HG02885 (cell line): ENCODE measurements at regions not wholly inside any gene's neighbourhood (a gene's known extent, or its start where the extent isn't known, plus 50 kb on each side); places are given as distances from the start of the nearest gene placed in this dataset.
"Not testable (repeated sequence)": the region's sequence is repeated elsewhere in the genome, so short reads cannot be mapped to it uniquely, and the experiment has no call there.

Source experiments
- ATAC-seq: cut with Tn5 transposase; IDR thresholded peaks from one replicate; pipeline ENCODE4 v1.9.1; 2021; ENCODE audit warnings: mild to moderate bottlenecking; ENCODE audit not compliant: unreplicated experiment, poor library complexity

DNA sequence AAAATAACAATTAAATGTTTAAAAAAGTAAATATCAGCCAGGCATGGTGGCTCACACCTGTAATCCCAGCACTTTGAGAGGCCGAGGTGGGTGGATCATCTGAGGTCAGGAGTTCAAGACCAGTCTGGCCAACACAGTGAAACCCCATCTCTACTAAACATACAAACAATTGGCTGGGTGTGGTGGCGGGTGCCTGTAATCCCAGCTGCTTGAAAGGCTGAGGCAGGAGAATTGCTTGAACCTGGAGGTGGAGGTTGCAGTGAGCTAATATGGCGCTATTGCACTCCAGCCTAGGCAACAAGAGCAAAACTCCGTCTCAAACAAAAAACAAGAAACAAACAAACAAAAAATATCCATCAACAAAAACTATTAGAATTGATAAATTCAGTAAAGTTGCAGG, 77.5 kb downstream of the SNX5 start:
- ATAC-seq: not testable (repeated sequence)

DNA sequence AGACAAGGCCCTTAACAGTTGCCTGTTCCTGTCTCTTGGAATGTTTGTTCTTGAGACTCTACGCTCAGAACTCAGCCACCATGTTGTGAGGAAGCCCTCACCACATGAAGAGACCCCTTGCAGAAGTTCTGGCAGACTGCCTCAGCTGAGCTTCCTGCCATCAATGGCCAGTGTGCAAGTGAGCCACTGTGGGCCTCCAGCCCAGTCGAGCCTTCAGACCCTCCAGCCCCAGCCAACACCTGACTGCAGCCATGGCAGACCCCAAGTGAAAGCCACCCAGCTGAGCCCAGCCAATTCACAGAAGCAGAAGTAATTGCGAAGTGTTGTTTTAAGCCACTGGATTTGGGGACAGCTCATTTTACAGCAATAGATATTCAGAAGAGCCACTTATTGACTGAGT, 78.3 kb downstream of the SNX5 start:
- no peak for ATAC-seq

DNA sequence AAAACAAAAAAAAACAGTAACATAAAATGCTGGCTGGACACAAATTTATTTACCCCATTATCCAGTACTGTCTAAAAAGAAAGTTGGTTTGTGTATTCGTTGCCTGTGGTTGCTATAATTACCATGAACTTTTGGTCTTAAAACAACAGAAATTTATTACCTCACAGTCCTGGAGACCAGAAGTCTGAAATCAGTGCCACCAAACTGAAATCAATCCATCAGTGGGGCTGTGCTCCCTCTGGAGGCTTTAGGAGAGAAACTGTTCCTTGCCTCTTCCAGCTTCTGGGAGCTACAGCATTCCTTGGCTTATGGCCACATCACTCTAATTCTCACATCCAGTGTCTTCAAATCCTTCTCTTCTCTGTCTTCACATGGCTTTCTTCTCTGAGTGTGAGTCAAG, 79.4 kb downstream of the SNX5 start:
- no peak for ATAC-seq

DNA sequence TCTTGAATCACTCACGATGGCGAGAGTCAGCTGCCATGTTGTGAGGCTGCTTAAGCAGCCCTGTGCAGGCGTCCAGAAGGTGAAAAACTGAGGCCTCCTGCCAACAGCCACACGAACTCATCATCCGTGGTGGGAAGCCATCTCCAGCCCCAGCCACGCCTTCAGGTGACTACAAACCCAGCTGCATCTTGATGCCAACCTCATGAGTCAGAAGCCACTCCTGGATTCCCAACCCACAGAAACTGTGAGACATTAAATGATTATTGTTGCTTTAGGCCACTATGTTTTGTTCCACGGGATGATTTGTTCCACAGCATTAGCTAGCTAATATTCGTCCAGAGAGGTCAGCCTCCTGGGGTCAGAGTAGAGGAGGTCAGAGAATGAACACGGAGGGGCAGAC, 80.5 kb downstream of the SNX5 start:
- ATAC-seq: no peak

DNA sequence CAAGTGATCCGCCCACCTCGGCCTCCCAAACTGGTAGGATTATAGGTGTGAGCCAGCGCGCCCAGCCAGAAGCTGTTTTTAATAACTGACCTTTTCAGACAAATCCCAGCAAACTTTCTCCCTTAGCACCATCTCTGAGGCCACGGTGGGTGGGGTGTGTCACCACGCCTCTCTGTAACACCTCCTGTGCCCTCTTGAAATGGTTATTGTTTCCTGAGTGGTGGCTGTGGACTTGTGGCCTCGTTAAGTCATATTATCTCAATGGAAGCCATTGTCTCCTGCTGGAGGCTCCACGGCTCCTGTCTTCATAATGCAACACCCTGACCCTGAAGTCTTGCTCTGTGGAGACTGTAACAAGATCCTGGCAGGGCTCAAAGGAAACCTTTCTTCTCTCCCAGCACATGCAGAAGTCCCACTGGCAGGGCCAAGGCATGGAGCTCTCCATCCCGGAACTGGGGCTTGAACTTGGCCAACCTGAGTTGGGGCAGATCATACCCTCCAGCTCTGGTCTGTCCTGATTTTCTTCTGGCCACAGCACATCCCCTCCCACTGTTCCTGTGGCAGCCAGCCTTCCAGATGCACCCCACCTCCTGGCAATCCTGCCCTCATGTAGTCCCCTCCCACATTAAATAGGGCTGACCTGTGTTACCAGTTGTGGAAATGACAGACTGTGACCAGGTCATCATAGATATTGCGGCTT, 81.1 kb downstream of the SNX5 start:
- no peak for ATAC-seq

DNA sequence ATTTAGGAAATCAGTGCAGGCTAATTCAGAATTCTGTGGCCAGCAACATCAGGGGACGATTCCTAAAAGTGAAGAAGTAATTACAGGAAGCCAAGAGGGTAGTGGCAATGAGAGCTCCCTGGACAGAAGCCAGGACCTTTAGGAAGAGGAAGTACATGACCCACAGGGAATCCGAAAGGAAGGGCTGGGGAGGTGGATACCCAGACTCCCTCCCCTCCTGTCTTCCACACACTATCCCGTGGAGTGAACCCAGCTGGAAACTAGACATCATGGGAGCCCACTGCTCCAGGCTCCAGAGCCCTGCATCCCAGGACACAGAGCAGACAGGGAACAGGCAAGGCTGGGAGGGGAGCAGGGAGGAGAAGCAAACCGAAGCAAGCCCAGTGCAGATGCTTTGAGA, 83.0 kb downstream of the SNX5 start:
- ATAC-seq: no peak

DNA sequence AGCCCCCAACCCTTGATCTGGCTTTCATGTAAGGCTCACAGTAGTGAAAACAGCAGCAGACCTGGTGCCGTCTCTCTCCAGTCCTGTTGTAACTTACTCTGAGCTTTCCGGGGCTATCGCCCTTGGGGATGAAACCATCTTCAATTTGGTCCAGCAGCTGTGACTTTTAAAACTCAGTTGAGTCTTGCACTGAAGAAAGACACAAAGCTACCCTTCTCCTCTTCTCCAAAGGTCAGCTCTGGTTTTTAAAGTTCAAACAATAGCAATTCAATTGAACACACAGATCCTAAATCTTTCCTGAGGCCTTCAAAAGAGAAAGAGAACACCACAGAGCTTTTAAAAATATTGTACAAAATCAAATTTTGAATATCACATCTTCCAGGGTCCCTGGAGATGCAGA, 83.5 kb downstream of the SNX5 start:
- no peak for ATAC-seq

DNA sequence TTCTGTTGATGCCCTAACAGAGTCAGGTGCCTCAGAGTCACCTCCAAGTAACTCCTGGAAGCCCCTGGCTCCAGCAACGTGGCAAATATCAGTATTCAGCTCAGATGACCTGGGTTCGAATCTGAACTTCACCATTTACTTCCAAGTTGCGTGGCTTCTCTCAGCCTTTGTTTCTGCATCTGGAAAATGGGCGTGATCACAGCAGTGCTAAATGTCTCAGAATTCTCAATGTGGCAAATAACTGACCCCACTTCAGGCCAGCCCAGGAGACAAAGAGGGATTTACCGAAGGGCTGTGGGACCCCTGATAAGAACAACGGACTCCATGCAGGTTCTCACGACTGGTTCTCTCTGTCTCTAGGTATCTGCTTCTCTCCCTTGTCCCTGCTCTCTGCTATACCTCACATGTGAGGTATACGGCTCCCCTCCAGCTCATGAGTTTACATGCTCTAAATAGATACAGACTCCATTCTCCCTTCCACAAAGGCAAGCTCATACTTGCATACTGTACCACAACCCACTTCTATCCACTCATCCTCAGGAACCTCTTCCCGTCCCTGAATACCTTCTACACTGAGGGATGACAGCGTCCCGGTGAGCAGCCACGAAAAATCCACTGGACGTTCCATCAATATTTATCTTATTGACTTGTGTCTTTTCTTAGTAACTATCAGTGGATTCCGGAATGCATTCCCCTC, 84.1 kb downstream of the SNX5 start:
- ATAC-seq: no peak

DNA sequence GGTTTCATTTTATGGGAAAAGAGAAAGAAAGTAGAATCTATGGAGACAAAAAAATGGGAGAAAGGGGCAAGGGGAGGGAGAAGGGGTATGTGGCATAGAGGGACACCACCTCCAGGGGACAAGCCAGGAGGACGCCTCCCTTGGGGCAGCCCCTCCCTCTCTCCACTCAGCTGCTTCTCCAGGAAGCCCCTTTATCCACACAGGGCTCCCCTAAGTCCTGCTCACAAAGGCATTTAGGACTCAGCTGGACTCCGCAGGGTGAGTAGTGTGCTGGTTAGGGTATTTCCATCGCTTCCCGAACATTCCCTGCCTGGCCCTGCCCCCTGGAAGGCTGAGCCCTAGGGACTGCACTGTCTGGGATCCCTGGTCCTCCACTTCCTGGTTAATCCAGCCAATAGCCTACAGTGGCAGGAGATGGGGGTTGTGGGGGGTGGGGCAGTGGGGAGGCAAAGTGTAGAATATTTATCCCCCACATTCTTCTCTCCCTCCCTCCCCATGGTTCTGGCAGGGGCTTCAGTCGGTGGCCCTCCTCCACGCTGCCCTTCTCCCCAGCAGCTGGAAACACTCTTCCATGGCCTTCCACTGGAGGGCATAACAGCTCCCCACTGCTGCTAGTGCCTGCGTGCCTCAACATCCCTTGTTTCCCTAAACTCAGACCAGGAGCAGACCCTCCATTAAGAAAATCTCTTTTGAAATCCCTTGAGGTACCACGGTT, 84.8 kb downstream of the SNX5 start:
- ATAC-seq: no peak

DNA sequence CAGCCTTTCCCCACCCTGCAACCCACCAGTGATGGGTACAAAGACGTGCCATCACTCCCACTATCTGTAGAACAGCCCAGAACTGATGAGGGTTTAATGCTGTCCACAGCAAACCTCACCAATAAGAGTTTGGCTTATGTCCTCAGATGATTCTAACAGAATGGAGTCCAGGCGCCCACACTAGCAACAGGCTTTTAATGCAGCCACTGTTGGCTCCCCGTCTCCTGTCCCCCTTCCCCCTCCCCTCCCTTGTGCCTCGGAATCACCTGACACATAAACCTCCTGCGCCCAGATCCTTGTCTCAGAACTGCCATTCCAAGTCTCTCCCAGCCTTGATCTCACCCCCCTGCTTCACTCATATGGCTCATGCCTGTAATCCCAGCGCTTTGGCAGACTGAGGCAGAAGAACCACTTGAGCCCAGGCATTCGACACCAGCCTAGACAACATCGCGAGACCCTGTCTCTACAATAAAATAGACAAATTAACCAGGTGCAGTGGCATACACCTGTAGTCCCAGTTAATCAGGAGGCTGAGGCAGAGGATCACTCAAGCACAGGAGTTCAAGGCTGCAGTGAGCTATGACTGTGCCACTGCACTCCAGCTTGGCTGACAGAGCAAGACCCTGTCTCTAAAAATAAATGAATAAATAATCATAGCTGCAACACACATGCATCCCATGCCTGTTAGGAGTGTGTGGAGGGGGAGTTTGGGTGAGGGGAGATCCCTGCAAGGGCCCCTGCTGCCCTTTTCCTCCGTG, 85.6 kb downstream of the SNX5 start:
- no peak for ATAC-seq

DNA sequence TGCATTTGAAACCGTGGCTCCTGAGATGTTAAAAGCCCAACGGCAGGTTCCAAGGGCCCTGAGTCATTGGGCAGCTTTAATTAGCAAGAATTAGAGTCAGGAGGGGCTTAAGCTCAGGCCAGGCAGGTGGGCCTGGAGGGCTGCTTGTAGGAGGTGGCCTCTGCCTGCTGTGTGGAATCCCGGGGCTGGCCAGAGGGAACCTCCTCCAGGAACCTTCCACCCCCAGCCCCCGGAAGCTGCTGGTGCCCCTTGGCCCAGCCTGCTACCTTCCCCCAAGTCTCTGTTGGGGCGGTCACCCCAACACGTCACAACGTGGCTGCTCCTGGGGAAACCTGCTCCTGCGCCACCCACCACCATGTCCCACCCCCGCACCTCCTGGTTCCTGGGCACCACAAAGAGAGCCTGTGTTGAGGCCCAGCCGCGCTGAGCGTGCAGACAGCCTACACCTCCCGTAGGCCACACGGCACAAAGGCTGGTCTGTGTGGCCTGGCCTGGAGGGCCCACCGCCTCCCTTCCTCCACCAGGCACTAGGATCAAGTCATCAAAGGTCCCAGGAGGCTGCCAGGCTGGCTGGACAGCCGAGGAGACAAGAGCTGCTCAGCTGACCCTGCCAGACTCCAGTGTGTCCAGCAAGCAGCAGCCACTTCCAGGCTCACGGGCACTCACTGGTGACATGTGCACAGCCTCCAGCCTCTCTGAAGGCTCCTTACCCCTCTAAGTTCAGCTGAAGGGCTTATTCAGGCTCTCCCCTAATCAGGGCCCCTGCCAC, 86.3 kb downstream of the SNX5 start:
- no peak for ATAC-seq

DNA sequence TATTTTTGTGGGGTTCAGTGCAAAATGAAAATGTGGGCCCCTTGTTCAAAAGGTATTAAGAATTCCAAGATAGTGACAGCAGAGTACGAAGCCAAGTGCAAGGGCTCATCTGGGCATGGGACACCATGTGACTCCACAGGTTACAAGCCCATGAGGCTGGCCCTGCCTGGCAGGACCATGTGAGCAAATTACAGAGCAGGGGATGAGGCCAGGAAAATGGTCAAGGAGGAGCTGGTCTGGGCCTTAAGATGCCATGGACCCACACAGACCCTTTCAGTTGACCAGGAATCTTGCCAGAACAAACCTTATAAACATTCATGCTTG, 86.9 kb downstream of the SNX5 start:
- no peak for ATAC-seq

DNA sequence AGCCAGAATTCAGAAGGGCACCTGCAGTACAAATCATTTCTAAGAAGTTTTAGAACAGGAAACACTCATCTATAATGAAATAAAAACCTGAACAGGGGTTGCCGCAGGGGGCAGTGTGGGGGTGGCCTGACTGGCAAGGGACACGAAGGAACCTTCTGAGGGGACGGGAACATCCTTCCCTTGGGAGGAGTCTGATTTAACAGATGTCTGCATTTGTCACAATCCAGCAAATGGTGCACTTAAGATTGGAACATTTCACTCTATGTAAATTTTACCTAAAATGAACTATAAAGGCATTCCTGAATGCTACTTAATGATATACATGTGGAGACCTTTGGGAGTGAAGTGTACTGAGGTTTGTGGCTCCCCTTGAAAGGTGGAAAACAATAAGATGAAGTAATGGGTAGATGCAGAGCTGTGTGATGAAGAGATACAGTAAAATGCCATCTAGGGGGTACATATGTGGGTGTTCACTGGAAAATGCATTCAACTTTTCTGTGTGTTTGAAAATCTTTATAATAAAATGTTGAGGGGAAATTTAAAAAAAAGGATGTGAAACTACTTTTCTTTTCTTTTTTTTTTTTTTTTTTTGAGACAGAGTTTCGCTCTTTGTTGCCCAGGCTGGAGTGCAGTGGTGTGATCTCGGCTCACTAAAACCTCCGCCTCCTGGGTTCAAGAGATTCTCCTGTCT, 89.5 kb downstream of the SNX5 start:
- ATAC-seq: peak; percentile 44

DNA sequence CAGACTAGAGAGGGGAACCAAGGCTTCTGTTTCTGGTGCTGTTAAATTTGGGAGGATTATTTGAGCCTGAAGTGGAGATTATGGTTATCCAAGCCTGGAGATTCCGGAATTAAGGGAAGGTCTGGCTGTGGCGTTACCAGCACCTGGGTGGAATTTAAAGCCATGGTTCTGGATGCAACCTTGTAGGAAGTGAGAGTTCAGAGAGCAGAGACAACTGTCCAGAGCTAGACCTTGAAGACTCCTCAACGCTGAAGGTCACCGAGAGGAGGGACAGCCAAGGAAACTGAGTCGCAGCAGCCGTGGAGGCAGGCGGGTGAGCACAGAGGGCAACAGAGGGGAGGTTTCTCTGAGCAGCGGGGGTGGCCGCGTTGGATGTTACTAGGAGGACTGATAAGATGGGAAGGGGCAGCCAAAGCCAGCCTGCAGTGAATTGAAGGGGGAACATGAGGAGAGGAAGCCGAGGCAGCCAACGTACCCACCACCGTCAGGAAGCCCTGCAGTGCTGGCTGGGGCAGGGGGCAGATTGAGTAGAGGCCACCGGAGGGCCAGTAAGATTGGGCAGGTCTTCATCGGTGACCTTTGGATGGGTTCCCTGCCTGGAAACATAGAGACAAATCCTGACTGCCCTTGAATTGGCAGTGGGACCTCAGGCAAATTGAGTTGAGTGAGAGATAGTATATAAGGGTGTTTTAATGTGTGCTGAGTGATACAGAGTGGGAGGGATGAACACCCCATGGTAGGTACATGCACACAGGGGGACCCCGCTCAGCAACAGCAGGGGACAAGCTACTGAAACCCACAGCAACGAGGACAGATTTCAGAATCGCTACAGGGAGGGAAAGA, 90.3 kb downstream of the SNX5 start:
- peak; percentile 32 for ATAC-seq

DNA sequence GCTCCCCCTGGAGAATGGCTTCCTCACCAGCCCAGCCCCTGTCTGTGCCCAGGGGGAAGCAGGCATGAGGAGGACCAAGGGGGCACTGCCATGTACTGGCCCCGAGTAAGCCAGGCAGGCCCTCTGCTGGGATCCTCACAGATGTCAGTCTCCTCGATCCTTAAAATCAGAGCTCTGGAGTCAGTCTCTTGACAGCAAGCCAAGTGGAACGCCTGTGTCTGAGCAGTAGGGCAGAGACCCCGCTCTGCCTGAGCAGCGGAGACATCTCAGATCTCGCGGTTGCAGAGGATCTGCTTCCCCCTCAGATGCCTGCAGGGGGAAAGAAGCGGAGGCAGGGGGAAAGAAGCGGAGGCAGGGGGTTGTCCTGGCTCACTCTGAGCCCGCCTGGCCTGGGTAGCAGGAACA, 92.6 kb downstream of the SNX5 start:
- no peak for ATAC-seq

DNA sequence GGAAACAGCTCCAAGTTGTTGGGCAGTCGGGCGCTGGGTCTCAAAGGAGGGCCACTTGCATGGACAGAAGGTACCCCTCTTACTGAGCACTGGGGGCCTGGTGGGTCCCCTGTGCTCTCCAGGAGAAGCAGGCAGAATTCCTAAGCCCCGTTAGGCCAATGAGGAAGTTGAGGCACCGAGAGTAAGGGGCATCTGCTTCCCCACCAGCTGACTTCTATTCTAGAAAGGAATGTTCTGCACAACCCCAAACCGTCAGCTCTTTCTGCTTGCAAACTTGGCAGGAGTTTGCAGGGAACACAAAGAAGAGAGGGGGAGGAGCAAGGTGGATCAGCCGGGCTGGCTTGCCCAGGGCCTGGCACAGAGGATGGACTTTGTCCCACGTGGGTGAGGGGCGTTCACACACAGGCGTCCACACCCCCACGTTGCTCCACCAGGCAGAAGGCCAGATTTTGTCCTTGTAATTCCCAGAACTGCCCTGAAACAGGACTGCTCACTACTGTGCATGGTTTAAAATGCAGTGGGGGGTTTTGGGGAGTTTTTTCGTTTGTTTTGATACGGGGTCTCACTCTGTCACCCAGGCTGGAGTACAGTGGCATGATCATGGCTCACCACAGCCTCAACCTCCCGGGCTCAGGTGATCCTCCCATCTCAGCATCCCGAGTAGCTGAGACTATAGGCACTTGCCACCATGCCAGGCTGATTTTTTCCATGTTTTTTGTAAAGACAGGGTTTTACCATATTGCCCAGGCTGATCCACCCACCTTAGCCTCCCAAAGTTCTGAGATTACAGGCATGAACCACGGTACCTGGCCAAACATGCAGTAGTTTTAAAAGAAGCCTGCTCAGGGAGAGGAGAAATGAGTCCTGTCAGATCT, 93.3 kb downstream of the SNX5 start:
- ATAC-seq: no peak

DNA sequence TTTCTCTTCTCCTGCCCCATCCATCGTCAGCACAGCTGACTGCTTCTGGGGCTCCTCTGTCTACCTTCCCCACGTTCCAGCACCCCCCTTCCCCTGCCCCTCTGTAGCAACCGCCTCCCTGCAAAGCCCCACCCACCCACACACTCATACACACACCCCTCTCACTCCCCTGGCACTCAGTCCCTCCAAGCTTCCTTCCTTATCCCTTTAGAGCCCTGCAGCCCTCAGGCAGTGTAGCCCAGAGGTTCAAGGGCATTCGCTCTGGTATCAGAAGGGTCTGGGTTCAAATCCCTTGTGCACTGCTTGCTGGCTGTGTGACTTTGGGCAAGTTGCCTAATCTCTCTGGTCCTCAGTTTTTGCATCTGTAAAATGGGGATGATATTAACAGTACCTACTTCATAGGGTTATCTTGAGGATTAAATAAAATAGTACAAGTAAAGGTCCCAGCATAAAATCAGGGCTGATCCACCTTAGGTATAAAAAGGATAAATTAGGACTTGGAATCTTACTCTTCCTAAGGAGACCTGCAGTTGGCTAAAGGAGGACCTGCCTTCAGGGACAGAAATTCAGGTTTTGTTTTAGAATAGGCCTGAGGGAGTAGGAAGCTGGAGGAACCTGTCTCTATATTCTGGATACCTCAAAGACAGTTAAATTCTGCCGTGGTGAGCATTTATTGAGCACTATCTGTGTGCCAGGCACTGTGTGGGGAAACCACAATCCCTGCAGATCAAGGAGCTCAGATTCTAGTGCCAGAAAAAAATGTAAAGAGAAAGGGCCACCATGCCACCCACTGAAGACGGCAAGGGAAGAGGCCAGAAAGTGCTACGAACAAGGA, 94.1 kb downstream of the SNX5 start:
- ATAC-seq: no peak
